NOMO-1 treated with DMSO at 0.1 percent for 48 hours (cell line): ENCODE measurements at regions not wholly inside any gene's neighbourhood (a gene's known extent, or its start where the extent isn't known, plus 50 kb on each side); places are given as distances from the start of the nearest gene placed in this dataset.

Source experiments
- DNase-seq: peaks from one replicate; lab custom pipeline; 2025; ENCODE audit not compliant: unreplicated experiment; lab: John Stamatoyannopoulos, UW

- no peak for DNase-seq
Observed at GRCh38 chr2:149824136-149824535, 236.6 kb upstream of the MMADHC start.

GRCh38 chr2:149819356-149819957 is 231.9 kb upstream of the MMADHC start:
- DNase-seq, result no peak

GRCh38 chr2:149816756-149817551 is 229.4 kb upstream of the MMADHC start:
- DNase-seq, result no peak

GRCh38 chr2:149815941-149816340 is 228.4 kb upstream of the MMADHC start:
- no peak for DNase-seq

GRCh38 chr2:149814901-149815300 is 227.3 kb upstream of the MMADHC start:
- DNase-seq, result no peak

GRCh38 chr2:149814049-149814448 is 226.5 kb upstream of the MMADHC start:
- no peak for DNase-seq

- peak; percentile 58 for DNase-seq
Observed at GRCh38 chr2:149808556-149808955, 221.0 kb upstream of the MMADHC start.

- no peak for DNase-seq
Observed at GRCh38 chr2:149806651-149807050, 219.1 kb upstream of the MMADHC start.

GRCh38 chr2:149800624-149801542 is 213.3 kb upstream of the MMADHC start:
- DNase-seq, result no peak

GRCh38 chr2:149799013-149799705 is 211.6 kb upstream of the MMADHC start:
- peak; percentile 9 for DNase-seq

- DNase-seq, result no peak
Observed at GRCh38 chr2:149797030-149797429, 209.5 kb upstream of the MMADHC start.

GRCh38 chr2:149789549-149789948 is 202.0 kb upstream of the MMADHC start:
- no peak for DNase-seq

GRCh38 chr2:149787206-149787605 is 199.6 kb upstream of the MMADHC start:
- DNase-seq, result no peak

- no peak for DNase-seq
Observed at GRCh38 chr2:149783284-149783683, 195.7 kb upstream of the MMADHC start.

- DNase-seq, result no peak
Observed at GRCh38 chr2:149782572-149782971, 195.0 kb upstream of the MMADHC start.

GRCh38 chr2:149781263-149781808 is 193.8 kb upstream of the MMADHC start:
- no peak for DNase-seq

- no peak for DNase-seq
Observed at GRCh38 chr2:149773006-149773405, 185.4 kb upstream of the MMADHC start.

GRCh38 chr2:149768320-149768799 is 180.8 kb upstream of the MMADHC start:
- no peak for DNase-seq

GRCh38 chr2:149767516-149767974 is 180.0 kb upstream of the MMADHC start:
- DNase-seq, result no peak

- no peak for DNase-seq
Observed at GRCh38 chr2:149766339-149766738, 178.8 kb upstream of the MMADHC start.
